Muscle of leg (tissue), 3 donors: ENCODE measurements at regions not wholly inside any gene's neighbourhood (a gene's known extent, or its start where the extent isn't known, plus 50 kb on each side); places are given as distances from the start of the nearest gene placed in this dataset.

Experiments
- DNase-seq: peaks from one replicate; pipeline ENCODE4 v3.0.0; 2013
- H3K27ac ChIP-seq: one replicate; pipeline ENCODE4 v1.5.1; 2013; ENCODE audit warnings: mild to moderate bottlenecking, low read length, control low read depth
- H3K27me3 ChIP-seq: one replicate; pipeline ENCODE4 v1.6.1; 2013; ENCODE audit warnings: low read length; ENCODE audit not compliant: control insufficient read depth, insufficient read depth
- H3K36me3 ChIP-seq: one replicate; pipeline ENCODE4 v1.6.1; 2013; ENCODE audit warnings: low read length; ENCODE audit not compliant: control insufficient read depth, insufficient read depth
- H3K4me1 ChIP-seq: one replicate; pipeline ENCODE4 v1.6.1; 2013; ENCODE audit warnings: low read length; ENCODE audit not compliant: control insufficient read depth, insufficient read depth
- H3K4me3 ChIP-seq: one replicate; pipeline ENCODE4 v1.5.1; 2013; ENCODE audit warnings: low read length, control low read depth
- H3K9me3 ChIP-seq: replicated peaks from 2 replicates; pipeline ENCODE4 v1.6.1; 2013; ENCODE audit warnings: low read depth, low read length; ENCODE audit not compliant: control insufficient read depth
- WGBS: methylation state at CpG from one replicate; pipeline ENCODE4 v1.1.5; 2013; ENCODE audit warnings: missing lambda C conversion rate; ENCODE audit not compliant: insufficient coverage; 5-methylcytosine and 5-hydroxymethylcytosine counted together

GRCh38 chr4:38205261-38205660 is 245.1 kb downstream of the PTTG2 start:
- peak; percentile 81 for DNase-seq
- Histone ChIP-seq H3K4me1 (peaks cover 15% of the 10 kb centered on the region), H3K27ac (peak overlapping the region; percentile 86), H3K27me3 (no peaks in the 10 kb centered on the region), H3K36me3 (no peaks in the 10 kb centered on the region), H3K9me3 (no peaks in the 10 kb centered on the region), H3K4me3 (no peak overlapping the region)
- 70% methylated on average over 2 of the region's 3 CpGs for WGBS

- DNase-seq, result no peak
- H3K4me1 ChIP-seq, result peaks cover 33% of the 10 kb centered on the region
- WGBS, result no CpG with 5 or more reads among the region's 2 CpGs
- H3K9me3 ChIP-seq, result no peaks in the 10 kb centered on the region
- H3K27ac ChIP-seq, result no peak overlapping the region
- no peaks in the 10 kb centered on the region for H3K36me3 ChIP-seq
- H3K27me3 ChIP-seq, result no peaks in the 10 kb centered on the region
- no peak overlapping the region for H3K4me3 ChIP-seq
These were observed 246.9 kb downstream of the PTTG2 start for GRCh38 chr4:38207110-38207457.

GRCh38 chr4:38209654-38210053 is 249.5 kb downstream of the PTTG2 start:
- H3K9me3 ChIP-seq, result no peaks in the 10 kb centered on the region
- no peak overlapping the region for H3K27ac ChIP-seq
- H3K4me1 ChIP-seq, result peaks cover 26% of the 10 kb centered on the region
- WGBS, result 90% methylated on average over 1 of the region's 2 CpGs
- no peak for DNase-seq
- H3K4me3 ChIP-seq, result no peak overlapping the region
- H3K27me3 ChIP-seq, result no peaks in the 10 kb centered on the region
- no peaks in the 10 kb centered on the region for H3K36me3 ChIP-seq

- Histone ChIP-seq H3K27ac (peak overlapping the region; percentile 6), H3K9me3 (no peaks in the 10 kb centered on the region), H3K27me3 (no peaks in the 10 kb centered on the region), H3K36me3 (no peaks in the 10 kb centered on the region), H3K4me3 (no peak overlapping the region), H3K4me1 (peaks cover 23% of the 10 kb centered on the region)
- WGBS, result 48% methylated on average over 8 of the region's 11 CpGs
- no peak for DNase-seq
These were observed 250.4 kb downstream of the PTTG2 start for GRCh38 chr4:38210396-38211114.

GRCh38 chr4:38211885-38212284 is 251.7 kb downstream of the PTTG2 start:
- DNase-seq, result no peak
- H3K4me1 ChIP-seq, result peaks cover 20% of the 10 kb centered on the region
- no peaks in the 10 kb centered on the region for H3K9me3 ChIP-seq
- peak overlapping the region; percentile 52 for H3K27ac ChIP-seq
- H3K4me3 ChIP-seq, result no peak overlapping the region
- H3K36me3 ChIP-seq, result no peaks in the 10 kb centered on the region
- no CpG with 5 or more reads among the region's 2 CpGs for WGBS
- no peaks in the 10 kb centered on the region for H3K27me3 ChIP-seq

- Histone ChIP-seq H3K36me3 (no peaks in the 10 kb centered on the region), H3K27me3 (no peaks in the 10 kb centered on the region), H3K9me3 (no peaks in the 10 kb centered on the region), H3K4me1 (peaks cover 20% of the 10 kb centered on the region), H3K27ac (no peak overlapping the region), H3K4me3 (no peak overlapping the region)
- no peak for DNase-seq
- no CpG with 5 or more reads among the region's 2 CpGs for WGBS
These were observed 253.0 kb downstream of the PTTG2 start for GRCh38 chr4:38213083-38213805.

GRCh38 chr4:38222892-38223291 is 262.7 kb downstream of the PTTG2 start:
- no peak for DNase-seq
- no CpG with 5 or more reads among the region's 2 CpGs for WGBS
- no peaks in the 10 kb centered on the region for H3K27me3 ChIP-seq
- peaks cover 14% of the 10 kb centered on the region for H3K4me1 ChIP-seq
- no peak overlapping the region for H3K27ac ChIP-seq
- H3K4me3 ChIP-seq, result no peak overlapping the region
- no peaks in the 10 kb centered on the region for H3K36me3 ChIP-seq
- peaks cover 3% of the 10 kb centered on the region for H3K9me3 ChIP-seq

- Histone ChIP-seq H3K9me3 (peaks cover 3% of the 10 kb centered on the region), H3K27ac (no peak overlapping the region), H3K36me3 (no peaks in the 10 kb centered on the region), H3K27me3 (no peaks in the 10 kb centered on the region), H3K4me3 (no peak overlapping the region), H3K4me1 (peaks cover 14% of the 10 kb centered on the region)
- WGBS, result no CpG with 5 or more reads among the region's 1 CpG
- DNase-seq, result peak; percentile 47
These were observed 263.1 kb downstream of the PTTG2 start for GRCh38 chr4:38223306-38223705.

GRCh38 chr4:38223782-38224236 is 263.6 kb downstream of the PTTG2 start:
- no peak overlapping the region for H3K27ac ChIP-seq
- peak; percentile 48 for DNase-seq
- H3K36me3 ChIP-seq, result no peaks in the 10 kb centered on the region
- H3K4me1 ChIP-seq, result peaks cover 14% of the 10 kb centered on the region
- no CpG with 5 or more reads among the region's 9 CpGs for WGBS
- H3K4me3 ChIP-seq, result no peak overlapping the region
- no peaks in the 10 kb centered on the region for H3K27me3 ChIP-seq
- H3K9me3 ChIP-seq, result peaks cover 3% of the 10 kb centered on the region

- H3K36me3 ChIP-seq, result no peaks in the 10 kb centered on the region
- no peak overlapping the region for H3K27ac ChIP-seq
- H3K27me3 ChIP-seq, result no peaks in the 10 kb centered on the region
- peaks cover 14% of the 10 kb centered on the region for H3K4me1 ChIP-seq
- no peak overlapping the region for H3K4me3 ChIP-seq
- 100% methylated on average over 1 of the region's 3 CpGs for WGBS
- no peak for DNase-seq
- H3K9me3 ChIP-seq, result peaks cover 3% of the 10 kb centered on the region
These were observed 264.7 kb downstream of the PTTG2 start for GRCh38 chr4:38224850-38225249.
